ENCODE measurements at regions not wholly inside any gene's neighbourhood (a gene's known extent, or its start where the extent isn't known, plus 50 kb on each side); places are given as distances from the start of the nearest gene placed in this dataset.

- TF ChIP-seq EP300 (IDR thresholded peaks at IDR 0.05) (no peak), CTCF (IDR thresholded peaks at IDR 0.05) (no peak)
Observed at GRCh38 chr6:80541181-80541580, 434.7 kb downstream of the BCKDHB start.

Data from esophagus muscularis mucosa (tissue), 3 donors.